ENCODE measurements at regions not wholly inside any gene's neighbourhood (a gene's known extent, or its start where the extent isn't known, plus 50 kb on each side); places are given as distances from the start of the nearest gene placed in this dataset.
"Not testable (repeated sequence)": the region's sequence is repeated elsewhere in the genome, so short reads cannot be mapped to it uniquely, and the experiment has no call there.

GRCh38 chr2:131738996-131739434, 211.3 kb downstream of the CCDC74A start:
- not testable (repeated sequence) for DNase-seq (ENCODE audit: low read depth)

- no peak for DNase-seq (ENCODE audit: low read depth)
Measured at GRCh38 chr2:131753640-131754561, 226.2 kb downstream of the CCDC74A start.

- no peak for DNase-seq (ENCODE audit: low read depth)
Measured at GRCh38 chr2:131754929-131755720, 227.4 kb downstream of the CCDC74A start.

GRCh38 chr2:131756141-131756907, 228.6 kb downstream of the CCDC74A start:
- no peak for DNase-seq (ENCODE audit: low read depth)

GRCh38 chr2:131758941-131759340, 231.3 kb downstream of the CCDC74A start:
- not testable (repeated sequence) for DNase-seq (ENCODE audit: low read depth)

GRCh38 chr2:131774955-131775555, 247.4 kb downstream of the CCDC74A start:
- DNase-seq (ENCODE audit: low read depth) = not testable (repeated sequence)

- DNase-seq (ENCODE audit: low read depth) = not testable (repeated sequence)
Measured at GRCh38 chr2:131775903-131776506, 248.3 kb downstream of the CCDC74A start.

GRCh38 chr2:131780446-131780845, 252.8 kb downstream of the CCDC74A start:
- not testable (repeated sequence) for DNase-seq (ENCODE audit: low read depth)

GRCh38 chr2:131801210-131801744, 273.6 kb downstream of the CCDC74A start:
- no peak for DNase-seq (ENCODE audit: low read depth)

- DNase-seq (ENCODE audit: low read depth) = peak; percentile 45
Measured at GRCh38 chr2:131801745-131802350, 274.2 kb downstream of the CCDC74A start.

- DNase-seq (ENCODE audit: low read depth) = not testable (repeated sequence)
Measured at GRCh38 chr2:131802351-131802836, 274.7 kb downstream of the CCDC74A start.

- DNase-seq (ENCODE audit: low read depth) = not testable (repeated sequence)
Measured at GRCh38 chr2:131803237-131803636, 275.5 kb downstream of the CCDC74A start.

GRCh38 chr2:131812605-131813004, 284.9 kb downstream of the CCDC74A start:
- not testable (repeated sequence) for DNase-seq (ENCODE audit: low read depth)

GRCh38 chr2:131813378-131813777, 285.7 kb downstream of the CCDC74A start:
- DNase-seq (ENCODE audit: low read depth) = not testable (repeated sequence)

- not testable (repeated sequence) for DNase-seq (ENCODE audit: low read depth)
Measured at GRCh38 chr2:131818267-131818973, 290.7 kb downstream of the CCDC74A start.

GRCh38 chr2:131822237-131822721, 294.6 kb downstream of the CCDC74A start:
- DNase-seq (ENCODE audit: low read depth) = not testable (repeated sequence)

GRCh38 chr2:131823058-131823457, 295.4 kb downstream of the CCDC74A start:
- DNase-seq (ENCODE audit: low read depth) = not testable (repeated sequence)

GRCh38 chr2:131824986-131825385, 297.3 kb downstream of the CCDC74A start:
- not testable (repeated sequence) for DNase-seq (ENCODE audit: low read depth)

GRCh38 chr2:131827481-131828163, 299.9 kb downstream of the CCDC74A start:
- DNase-seq (ENCODE audit: low read depth) = no peak
